GM18519 (cell line): ENCODE measurements at regions not wholly inside any gene's neighbourhood (a gene's known extent, or its start where the extent isn't known, plus 50 kb on each side); places are given as distances from the start of the nearest gene placed in this dataset.

Source experiments
- ATAC-seq: cut with Tn5 transposase; IDR thresholded peaks from one replicate; pipeline ENCODE4 v1.9.1; 2021; ENCODE audit warnings: mild to moderate bottlenecking, moderate library complexity; ENCODE audit not compliant: unreplicated experiment, low FRiP score

DNA sequence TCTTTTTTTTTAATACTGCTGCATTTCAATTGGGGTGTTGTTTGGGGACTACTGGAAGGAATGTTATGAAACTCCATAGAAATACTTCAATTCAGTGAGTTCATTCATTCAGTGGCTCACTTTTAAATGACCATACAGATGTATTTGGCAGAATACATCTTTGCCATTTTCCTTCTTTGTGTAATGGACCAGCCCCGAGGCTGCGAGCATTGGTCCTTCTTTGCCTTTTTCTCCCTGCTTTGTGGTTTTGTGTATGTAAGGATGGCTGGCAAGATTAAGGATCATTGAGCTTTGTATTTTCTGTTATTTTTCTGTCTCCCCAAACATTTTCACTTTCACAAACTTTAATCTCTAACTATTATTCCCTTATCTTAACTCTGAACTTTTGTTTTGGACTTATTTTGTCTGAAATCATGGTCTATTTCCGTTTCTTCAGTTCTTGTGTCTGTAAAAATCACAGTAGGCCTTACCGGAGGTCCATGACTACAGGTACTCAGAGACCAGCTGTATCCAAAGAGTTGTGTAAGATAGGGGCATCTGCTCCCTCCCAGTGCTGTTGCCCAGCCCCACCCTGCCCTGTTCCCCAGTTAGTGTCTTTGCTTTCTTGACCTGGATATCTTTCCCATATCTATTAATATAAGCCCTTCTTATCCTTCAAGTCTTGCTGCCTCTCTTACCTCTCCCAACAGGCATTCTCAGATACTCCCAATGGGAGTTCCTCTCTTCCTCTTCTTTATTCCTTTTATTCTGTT is 154.3 kb upstream of the DMRT1 start:
- ATAC-seq = no peak

DNA sequence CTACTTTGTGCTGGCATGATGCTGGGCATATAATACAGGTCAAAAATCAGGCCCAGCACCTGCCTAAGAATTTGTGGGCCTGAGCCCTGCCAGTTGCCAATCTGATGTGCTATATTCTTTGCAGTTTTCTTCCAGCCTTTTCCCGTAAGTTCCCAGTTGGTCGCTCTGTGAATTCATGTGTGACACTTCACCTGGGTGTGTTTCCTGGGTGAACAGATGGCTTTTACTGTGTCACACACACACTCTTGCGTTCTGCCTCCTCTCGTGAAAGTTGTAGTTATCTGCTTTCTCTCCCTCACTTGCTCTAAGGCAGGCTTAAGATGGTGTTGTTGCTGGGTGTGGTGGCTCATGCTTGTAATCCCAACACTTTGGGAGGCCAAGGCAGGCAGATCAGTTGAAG is 153.5 kb upstream of the DMRT1 start:
- ATAC-seq = no peak

DNA sequence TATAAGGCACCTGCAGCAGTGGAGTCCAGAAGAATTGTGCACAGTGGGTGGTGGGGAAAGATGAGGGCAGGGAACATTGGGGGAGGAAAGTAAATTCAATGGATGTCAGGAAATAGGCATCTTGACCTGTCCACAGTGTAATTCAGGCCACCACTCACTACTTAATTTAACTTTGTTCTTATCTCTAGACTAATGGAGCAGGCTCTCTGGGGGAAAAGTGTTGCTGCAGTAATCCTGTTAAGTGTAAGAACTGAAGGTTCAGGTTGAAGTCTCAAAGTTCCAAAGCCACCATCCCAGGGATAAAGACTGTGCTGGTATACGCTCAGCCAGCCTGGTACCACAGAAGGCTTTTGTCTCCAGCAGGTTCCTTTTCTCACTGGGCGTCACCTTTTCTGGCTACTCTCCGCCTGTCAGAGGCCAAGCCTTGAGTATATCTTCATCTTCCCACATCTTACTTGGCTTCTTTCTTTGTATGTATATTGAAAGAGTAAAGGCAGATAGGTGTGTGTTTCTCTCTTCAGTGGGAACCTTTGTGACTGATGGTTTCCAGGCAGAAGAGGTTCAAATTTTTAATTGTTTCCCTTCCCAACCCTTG is 150.9 kb upstream of the DMRT1 start:
- ATAC-seq = no peak

DNA sequence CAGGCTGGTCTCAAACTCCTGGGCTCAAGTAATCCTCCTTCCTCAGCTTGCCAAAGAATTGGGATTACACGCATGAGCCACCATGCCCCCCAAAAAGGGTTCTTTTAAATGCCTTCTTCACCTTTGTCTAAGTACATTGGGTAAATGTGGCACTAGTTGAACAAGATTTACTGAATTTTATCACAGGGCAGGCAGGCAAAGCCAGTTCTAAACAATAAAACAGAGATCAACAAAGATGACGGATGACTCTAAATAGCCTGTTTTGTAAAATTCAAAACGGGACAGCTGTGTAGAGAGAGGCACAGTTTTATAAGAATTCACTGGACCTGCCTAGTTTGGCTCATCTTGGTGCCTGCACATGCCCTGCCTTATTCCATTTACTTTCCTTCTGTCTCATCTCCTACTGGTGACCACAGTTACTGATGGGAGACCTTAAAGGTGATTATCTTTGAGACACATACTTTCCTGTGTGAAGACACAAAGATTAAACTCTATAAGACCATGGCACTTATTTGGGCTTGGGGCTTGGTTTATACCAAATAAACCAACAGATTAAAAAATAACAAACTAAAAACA is 149.6 kb upstream of the DMRT1 start:
- ATAC-seq = no peak

DNA sequence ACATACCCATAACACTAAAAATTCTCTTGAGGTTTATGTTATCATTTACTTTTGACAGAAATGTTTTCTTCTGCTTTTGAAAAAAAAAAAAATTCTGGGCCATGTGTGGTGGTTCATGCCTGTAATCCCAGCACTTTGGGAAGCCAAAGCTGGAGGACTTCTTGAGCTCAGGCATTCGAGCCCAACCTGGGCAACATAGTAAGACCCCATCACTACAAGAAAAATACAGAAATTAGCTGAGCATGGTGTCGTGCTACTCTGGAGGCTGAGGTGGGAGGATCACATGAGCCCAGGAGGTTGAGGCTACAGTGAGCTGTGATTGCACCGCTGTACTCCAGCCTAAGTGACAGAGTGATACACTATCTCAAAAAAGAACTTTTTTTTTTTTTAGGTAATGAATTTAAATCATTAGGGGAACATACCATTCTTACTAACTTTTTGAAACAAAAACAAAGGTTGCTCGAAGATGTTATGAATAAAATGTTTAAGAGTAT is 148.8 kb upstream of the DMRT1 start:
- ATAC-seq = no peak

DNA sequence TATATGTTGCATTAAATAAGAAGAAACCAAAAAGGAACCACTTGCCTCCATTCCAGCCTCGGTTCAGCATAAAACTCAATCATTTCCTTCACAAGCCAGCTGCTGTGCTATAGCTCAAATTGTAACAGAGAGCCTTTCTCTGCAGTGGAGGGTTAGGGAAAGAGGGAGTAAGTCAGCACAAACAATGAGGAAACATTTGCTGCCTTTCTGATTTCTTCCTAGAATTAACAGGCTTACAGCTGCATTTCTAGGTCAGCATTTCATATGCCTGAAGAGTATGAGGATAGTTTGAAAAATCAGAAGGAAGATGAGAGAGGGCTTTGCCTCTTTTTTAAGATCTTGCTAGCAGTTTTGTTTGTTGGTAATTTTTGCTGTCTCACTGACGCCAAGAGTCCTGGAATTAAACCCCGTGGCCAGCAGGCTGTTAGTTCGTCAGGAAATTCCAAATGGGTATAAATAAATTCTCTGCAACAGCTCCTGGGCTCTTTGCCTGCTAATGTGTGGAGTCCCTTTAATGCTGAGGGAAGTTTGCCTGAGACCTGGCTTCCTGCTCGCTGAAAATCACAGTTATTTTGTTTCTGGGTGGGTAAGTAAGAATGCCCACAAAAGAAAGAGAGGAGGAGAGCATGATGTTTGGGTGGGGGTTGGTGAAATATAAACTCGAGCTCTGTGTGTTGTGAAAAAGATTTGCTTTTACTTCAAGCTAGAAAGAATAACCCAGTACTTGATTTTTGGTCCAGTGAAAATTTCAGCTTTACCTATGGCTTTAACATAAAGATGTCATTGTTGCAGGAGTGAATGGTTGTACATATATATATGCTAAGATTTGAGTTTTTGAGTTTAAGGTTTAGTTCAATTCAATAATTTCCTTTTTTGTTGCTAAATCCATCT is 148.1 kb upstream of the DMRT1 start:
- no peak for ATAC-seq

DNA sequence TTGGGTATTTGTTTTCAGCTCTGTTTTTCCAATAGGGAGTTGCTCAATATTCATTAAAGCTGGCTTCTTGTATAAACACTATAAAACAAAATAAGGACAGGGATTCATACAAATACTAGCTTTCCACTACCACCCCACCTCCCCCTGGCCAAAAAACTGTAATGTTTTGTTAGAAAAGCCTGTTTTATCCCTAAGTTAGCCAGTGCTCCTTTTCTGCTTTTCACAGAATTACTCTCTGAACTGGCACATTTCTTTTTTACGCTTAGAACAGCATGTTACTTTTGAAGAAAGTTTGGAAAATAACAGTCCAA is 147.4 kb upstream of the DMRT1 start:
- no peak for ATAC-seq

DNA sequence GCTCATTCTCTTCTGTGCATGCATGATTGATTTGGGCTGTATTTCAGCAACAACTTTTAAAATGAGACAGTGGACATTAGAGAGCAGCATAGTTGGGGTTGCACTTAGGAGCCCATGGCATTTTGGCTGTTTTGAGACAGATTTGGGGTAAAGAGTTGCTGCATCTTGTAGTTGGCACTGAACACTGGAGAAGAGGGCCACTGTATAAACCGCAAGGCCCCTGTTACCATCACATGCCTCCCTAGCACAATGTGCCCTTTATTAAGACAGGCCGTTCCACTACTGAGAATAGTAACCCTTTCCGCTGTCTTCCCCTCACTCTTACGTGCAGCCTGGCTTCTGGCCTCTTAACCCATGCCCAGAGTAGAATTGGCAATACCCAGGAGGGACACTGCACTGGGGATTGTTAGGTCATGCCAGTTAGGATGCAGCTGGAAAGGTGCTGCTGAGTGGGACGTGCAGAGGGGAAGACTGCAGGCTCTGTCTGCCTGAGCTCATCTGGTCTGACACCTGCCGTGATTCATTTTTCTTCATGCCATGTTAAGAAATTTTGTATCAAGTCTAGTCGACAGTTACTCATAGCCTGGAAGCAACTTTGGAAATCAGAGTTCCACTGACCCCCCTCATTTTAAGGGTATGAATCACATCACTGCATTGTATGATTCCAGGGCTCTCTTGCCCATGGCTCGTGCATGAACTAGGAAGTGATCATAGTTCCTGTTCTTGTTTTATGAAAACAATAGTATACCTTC is 146.9 kb upstream of the DMRT1 start:
- no peak for ATAC-seq

DNA sequence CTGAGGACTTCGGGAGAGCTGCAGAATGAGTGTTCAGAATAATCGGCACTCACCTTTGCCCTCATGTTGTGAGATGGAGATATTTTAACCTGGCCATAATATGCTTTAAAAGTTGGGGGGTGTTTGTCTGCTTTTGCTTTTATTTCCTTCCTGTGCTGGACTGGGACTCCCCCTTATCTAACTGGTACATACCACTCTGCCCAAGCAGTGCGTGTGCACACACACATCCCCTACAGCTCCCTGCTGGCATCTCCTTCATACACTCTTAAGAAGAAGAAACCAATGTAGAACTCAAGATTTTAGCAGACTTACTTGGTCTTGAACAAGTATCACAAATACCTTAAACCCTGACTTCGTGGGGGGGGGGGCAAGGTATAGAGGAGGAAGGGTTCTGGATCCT is 146.2 kb upstream of the DMRT1 start:
- ATAC-seq = no peak

DNA sequence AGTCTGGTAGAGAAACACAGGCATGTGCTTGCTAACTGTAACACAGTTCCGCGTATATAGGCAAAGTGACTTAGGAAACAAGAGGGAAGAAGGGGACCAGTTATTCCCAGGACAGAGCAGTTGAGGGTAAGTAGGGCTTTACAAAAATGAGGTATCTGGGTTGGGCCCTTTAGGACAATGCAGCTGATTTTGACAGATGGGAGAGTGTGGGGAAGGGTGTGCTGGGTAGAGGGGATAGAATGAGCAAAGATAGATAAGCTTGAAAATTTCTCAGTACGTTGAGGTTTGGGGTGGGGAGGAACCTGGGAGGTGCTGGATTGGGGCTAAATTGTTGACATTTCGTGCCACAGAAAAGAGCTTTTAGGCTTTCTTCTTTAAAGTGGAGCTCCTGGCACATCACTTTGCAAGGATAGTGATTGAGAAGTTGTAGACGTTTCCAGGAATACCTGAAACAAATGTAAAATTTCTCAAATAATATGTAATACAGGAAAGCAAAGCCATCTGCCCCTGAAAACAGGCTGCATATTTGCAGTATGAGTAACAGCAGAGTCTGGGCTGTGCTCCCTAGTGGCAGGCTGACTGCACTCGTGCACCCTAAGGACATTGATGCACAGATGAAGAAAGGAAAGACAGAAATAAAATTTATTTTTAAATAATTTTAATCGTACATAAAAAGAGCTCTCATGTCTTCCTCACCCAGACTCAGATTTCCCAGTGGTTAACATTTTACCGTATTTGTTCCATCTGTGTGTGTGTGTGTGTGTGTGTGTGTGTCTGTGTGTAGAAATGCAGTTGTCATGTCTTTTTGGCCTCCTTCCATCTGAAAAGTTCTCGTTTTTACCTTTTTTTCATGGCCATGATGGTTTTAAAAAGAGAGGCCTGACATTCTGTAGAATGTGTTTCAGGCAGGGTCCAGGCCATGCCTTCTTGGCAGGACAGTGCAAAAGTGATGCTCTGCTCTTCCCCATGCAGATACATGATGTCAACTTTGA is 144.9 kb upstream of the DMRT1 start:
- no peak for ATAC-seq

DNA sequence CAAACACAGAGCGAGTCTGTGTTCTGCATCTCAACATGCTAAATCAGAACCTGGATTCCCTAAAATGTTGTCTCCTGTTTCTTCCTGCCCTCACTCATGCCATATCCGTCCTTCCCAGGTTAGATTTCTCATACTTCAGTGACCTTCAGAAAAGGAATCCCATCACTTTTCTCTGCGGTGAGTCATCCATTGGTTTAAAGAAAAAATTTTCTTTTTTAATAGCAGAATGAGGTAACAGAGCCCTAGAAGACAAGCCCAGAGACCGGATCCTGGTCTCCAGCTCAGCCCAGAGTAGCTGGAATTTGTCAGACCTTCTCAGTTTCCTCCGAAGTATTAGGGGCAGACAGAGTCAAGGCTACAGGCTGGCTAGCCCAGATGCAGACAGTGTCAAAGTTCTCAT is 143.2 kb upstream of the DMRT1 start:
- no peak for ATAC-seq

DNA sequence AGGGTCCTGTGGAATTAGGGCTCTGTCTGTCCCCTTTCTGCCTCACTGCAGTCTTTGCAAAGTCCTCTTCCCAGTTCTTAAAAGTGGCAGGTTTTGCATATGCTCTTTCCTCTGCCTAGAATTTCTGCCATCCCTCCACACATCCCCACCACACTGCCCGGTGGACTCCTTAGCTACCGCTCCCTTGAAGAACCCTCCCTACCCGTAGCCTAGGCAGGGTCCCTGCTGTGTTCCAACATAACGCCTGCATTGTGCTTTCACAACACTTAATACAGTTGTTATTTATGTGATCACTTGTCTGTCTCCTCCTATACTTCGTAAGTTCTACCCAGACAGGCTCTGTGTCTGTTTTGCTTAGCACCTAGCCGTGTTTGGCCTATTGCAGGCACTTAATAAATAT is 142.5 kb upstream of the DMRT1 start:
- ATAC-seq = no peak

DNA sequence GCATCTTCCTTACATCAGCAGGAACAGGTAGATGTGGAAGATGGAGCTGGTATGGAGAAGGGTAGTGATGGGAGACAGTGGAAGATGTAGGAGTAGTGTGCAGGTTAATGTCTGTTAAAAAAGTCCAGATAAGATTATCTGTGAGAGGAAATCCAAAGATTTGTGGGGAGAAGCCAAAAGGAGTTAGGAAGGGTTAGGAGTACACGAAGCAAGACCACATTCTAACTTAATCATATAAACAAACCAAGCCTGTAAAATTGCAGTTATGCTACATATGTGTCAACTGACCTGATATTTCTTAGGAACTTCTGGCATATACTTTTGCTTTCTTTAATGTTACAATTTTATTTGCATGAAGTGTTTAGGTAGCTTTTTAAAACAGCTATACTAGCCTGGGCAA is 142.1 kb upstream of the DMRT1 start:
- ATAC-seq = no peak

DNA sequence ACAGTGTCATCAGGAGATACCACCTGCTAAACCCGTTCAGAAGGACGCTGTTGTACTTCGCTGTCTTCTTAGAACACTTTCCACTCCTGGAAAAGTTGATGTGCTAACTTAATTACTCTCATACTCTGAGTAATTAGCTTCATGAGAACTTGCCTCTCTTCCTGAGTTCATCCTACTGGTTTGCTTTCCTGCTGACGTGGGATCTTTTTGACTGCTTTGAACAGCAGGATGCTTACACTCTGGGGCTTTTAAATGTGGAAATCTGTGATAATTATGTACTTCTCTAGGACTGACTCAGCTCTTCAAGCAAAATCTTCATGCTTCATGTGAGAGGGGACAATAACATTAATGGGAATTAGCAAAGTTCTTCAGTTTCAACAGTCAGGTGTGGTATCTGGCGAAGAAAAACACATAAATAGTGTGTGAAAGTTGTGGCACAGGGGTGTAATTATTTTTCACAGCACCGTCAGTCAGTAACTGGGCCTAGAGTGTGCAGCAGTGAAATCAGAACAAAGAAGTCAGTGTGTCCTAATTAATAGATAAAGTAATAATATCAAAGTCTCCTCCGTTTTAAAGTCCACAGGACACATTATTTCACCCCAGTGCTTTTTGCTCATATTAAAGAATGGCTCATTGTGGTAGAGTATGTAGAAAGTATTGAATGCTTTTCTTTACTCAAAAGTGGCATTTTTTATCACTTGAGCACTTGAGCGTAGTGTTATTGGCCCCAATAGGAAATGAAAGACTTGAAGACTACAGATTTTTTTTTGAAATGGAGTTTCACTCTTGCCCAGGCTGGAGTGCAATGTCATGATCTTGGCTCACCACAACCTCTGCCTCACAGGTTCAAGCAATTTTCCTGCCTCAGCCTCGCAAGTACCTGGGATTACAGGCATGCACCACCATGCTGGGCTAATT is 140.9 kb upstream of the DMRT1 start:
- no peak for ATAC-seq

DNA sequence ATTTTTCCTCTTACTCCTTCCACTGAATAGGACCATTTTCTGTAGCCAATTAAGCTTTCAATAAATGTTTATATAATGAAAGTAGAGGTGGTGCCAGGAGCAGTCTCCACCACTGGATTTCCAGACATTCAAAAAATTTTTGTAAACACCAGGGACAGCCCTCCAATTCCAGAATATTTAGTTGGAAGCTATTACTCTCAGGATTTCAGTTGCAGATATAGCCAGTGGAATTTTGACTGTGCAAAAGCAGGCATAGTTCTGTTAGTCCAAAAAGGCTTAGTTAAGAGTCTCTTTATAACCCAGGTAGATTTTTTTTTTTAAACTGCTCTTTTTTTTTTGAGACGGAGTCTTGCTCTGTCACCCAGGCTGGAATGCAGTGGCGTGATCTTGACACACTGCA is 138.1 kb upstream of the DMRT1 start:
- no peak for ATAC-seq

DNA sequence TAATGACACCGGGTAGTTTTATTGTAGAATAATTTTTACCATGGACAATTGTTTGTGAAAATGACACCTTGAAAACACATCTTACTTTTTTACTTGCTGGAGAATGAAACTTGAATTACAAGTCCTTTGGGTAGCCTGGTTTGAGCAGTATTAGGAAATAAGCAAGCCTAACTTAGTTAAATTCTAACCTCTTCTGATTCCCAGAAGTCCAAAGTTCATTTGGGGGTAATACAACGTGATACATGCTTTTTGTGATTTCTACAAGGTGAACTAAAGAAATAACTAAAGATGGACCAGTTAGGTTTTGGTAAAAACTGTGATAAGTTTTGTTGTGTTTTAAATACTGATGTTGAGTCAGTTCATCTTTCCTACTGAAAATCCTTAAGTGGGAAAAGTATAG is 135.4 kb upstream of the DMRT1 start:
- ATAC-seq = no peak

DNA sequence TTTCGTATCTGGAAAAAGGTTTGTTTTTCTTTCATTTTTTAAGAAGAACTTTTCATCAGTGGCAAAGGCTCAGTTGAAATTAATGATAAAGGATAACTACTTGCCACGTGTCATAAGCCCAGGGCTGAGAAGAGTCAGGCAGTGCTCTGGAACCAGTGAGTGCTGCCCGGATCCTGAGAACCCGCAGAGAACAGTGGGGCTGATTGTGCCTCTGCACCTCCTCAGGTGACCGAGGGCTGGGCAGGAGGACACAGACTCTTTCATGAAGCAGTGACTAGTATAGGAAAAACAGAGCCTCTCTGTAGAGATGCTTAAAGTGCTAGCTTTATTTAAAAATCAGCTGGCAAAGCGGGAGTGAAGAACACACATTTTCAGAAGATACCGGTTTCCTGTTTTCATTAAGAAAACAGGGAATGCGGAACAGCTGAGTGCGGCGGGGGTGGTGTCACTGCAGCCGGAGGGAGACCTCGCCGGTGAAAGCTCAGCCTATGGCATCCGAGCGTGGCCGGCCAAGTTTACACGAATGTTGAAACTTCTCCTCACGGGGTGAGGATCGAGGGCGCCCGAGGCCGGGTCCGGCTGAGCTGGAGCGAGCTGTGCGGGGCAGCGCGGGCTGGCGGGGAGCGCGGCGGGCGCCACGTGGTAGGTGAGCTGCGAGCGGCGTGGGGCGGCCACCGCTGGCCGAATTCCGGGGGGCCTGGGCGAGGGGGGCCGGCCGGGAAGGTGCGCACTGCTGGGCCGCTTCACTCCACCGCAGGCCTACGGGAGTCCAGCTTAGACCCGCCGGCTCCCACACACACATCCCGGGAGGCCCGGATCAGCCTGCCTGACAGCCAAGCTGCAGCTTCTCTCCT is 134.7 kb upstream of the DMRT1 start:
- ATAC-seq = no peak
